HEK293 (cell line): ENCODE measurements at regions not wholly inside any gene's neighbourhood (a gene's known extent, or its start where the extent isn't known, plus 50 kb on each side); places are given as distances from the start of the nearest gene placed in this dataset.

Source experiments
- CTCF ChIA-PET: fragments of 350-600 bp; formaldehyde crosslinking; extraction: SDS; loops from one replicate; lab custom pipeline; 2021; ENCODE audit warnings: antibody characterized with exemption; lab: Yijun Ruan, JAX
- POLR2A ChIA-PET: fragments of 300-600 bp; formaldehyde crosslinking; extraction: SDS; loops from one replicate; lab custom pipeline; 2020; ENCODE audit warnings: antibody characterized with exemption, inconsistent platforms; lab: Yijun Ruan, JAX
- H3K27ac ChIP-seq: fragments of 200-500 bp; sonication (Bioruptor generic); 2 replicates; pipeline ENCODE4 v1.5.1; 2014; ENCODE audit warnings: low read depth, low read length, control low read depth, inconsistent platforms; ENCODE audit errors: extremely low read depth
- H3K36me3 ChIP-seq, 2 experiments: fragments of 200-500 bp in 1 of 2; sonication (Bioruptor generic) in 1 of 2; 1 replicate in 1 of 2; 2 replicates in 1 of 2; pipeline ENCODE4 v1.5.1; 2014 to 2017; ENCODE audit warnings: inconsistent platforms in 2 of 2, low read length in 2 of 2; ENCODE audit not compliant: control insufficient read depth in 2 of 2, insufficient read depth in 1 of 2
- H3K4me1 ChIP-seq: fragments of 200-500 bp; sonication (Bioruptor generic); 2 replicates; pipeline ENCODE4 v1.5.1; 2014; ENCODE audit warnings: mild to moderate bottlenecking, low read length, inconsistent platforms; ENCODE audit not compliant: control insufficient read depth, insufficient read depth
- H3K4me3 ChIP-seq: 2 replicates; pipeline ENCODE4 v1.5.1; 2011; ENCODE audit warnings: low read depth, mild to moderate bottlenecking, control low read depth, low read length, moderate library complexity
- H3K9me3 ChIP-seq: fragments of 200-500 bp; sonication (Bioruptor generic); 2 replicates; pipeline ENCODE4 v1.5.1; 2014; ENCODE audit warnings: low read depth, low read length, inconsistent platforms; ENCODE audit not compliant: control insufficient read depth, insufficient read depth
- IKZF3 ChIP-seq: fragments of 450-650 bp; IDR thresholded peaks from 2 replicates; pipeline ENCODE4 v1.5.0; 2018; ENCODE audit warnings: missing biosample characterization, mild to moderate bottlenecking, missing genetic modification characterization, moderate library complexity
- PATZ1 ChIP-seq: fragments of 450-650 bp; formaldehyde crosslinking; IDR thresholded peaks from 2 replicates; pipeline ENCODE4 v1.5.1; 2016; ENCODE audit warnings: missing biosample characterization, missing genetic modification characterization
- REPIN1 ChIP-seq: fragments of 450-650 bp; formaldehyde crosslinking; IDR thresholded peaks from 2 replicates; pipeline ENCODE4 v1.5.1; 2017; ENCODE audit warnings: missing biosample characterization, missing genetic modification characterization, low read depth
- ZEB2 ChIP-seq: fragments of 450-650 bp; formaldehyde crosslinking; IDR thresholded peaks from 2 replicates; pipeline ENCODE4 v1.5.1; 2016; ENCODE audit warnings: missing biosample characterization, missing genetic modification characterization
- ZFP69B ChIP-seq: fragments of 450-650 bp; formaldehyde crosslinking; IDR thresholded peaks from 2 replicates; pipeline ENCODE4 v1.5.1; 2016; ENCODE audit warnings: missing biosample characterization, missing genetic modification characterization
- ZNF10 ChIP-seq: fragments of 450-650 bp; formaldehyde crosslinking; IDR thresholded peaks from 2 replicates; pipeline ENCODE4 v1.5.1; 2017; ENCODE audit warnings: missing biosample characterization, missing genetic modification characterization
- ZNF121 ChIP-seq: fragments of 450-650 bp; formaldehyde crosslinking; IDR thresholded peaks from 2 replicates; pipeline ENCODE4 v1.5.1; 2016; ENCODE audit warnings: missing biosample characterization, missing genetic modification characterization
- ZNF157 ChIP-seq: fragments of 450-650 bp; formaldehyde crosslinking; IDR thresholded peaks from 2 replicates; pipeline ENCODE4 v1.5.1; 2016; ENCODE audit warnings: missing biosample characterization, missing genetic modification characterization
- ZNF221 ChIP-seq: fragments of 450-650 bp; formaldehyde crosslinking; IDR thresholded peaks from 2 replicates; pipeline ENCODE4 v1.5.1; 2017; ENCODE audit warnings: missing biosample characterization, missing genetic modification characterization, borderline replicate concordance
- ZNF366 ChIP-seq: fragments of 450-650 bp; formaldehyde crosslinking; conservative IDR thresholded peaks from 2 replicates; pipeline ENCODE4 v1.5.1; 2016; ENCODE audit warnings: missing biosample characterization, missing genetic modification characterization
- ZNF37A ChIP-seq: fragments of 450-650 bp; IDR thresholded peaks from 2 replicates; pipeline ENCODE4 v1.5.1; 2018; ENCODE audit warnings: missing biosample characterization, missing genetic modification characterization
- ZNF521 ChIP-seq: fragments of 450-650 bp; formaldehyde crosslinking; IDR thresholded peaks from 2 replicates; pipeline ENCODE4 v1.5.1; 2017; ENCODE audit warnings: missing biosample characterization, mild to moderate bottlenecking, missing genetic modification characterization
- ZNF624 ChIP-seq: fragments of 450-650 bp; formaldehyde crosslinking; IDR thresholded peaks from 2 replicates; pipeline ENCODE4 v1.5.1; 2017; ENCODE audit warnings: missing biosample characterization, missing genetic modification characterization
- ZNF658 ChIP-seq: fragments of 450-650 bp; formaldehyde crosslinking; IDR thresholded peaks from 2 replicates; pipeline ENCODE4; 2016; ENCODE audit warnings: missing biosample characterization, missing genetic modification characterization
- ZNF76 ChIP-seq: fragments of 450-650 bp; formaldehyde crosslinking; IDR thresholded peaks from 2 replicates; pipeline ENCODE4; 2016; ENCODE audit warnings: low read depth, missing biosample characterization, missing genetic modification characterization, borderline replicate concordance
- ZNF791 ChIP-seq: fragments of 450-650 bp; formaldehyde crosslinking; IDR thresholded peaks from 2 replicates; pipeline ENCODE4 v1.5.1; 2016; ENCODE audit warnings: missing biosample characterization, missing genetic modification characterization
- TF ChIP-seq, protein P1 (sequence below): fragments of 450-650 bp; formaldehyde crosslinking; IDR thresholded peaks from 2 replicates; pipeline ENCODE4 v1.5.1; 2016; ENCODE audit warnings: missing biosample characterization, missing genetic modification characterization

DNA sequence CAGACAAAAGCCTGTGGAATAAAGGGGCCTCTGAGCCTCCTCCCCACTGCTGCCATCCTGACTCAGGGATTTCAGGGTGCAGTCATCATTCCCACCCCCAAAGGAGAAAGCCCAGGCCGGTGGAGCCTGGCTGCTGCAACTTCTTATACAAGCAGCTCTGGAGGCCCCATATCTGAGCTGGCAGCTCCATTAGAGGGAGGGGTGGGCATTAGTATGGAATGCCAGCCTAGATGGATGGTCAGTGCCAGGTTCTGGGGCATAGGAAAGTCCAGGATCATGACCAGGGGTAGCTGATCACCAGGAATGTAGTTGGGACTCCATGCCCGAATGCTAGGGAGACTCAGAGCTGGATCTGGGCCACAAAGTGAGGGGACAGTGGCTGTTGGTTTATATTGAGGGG is 581.0 kb downstream of the KCNJ18 start (continued):
- TF ChIP-seq, protein P1, sequence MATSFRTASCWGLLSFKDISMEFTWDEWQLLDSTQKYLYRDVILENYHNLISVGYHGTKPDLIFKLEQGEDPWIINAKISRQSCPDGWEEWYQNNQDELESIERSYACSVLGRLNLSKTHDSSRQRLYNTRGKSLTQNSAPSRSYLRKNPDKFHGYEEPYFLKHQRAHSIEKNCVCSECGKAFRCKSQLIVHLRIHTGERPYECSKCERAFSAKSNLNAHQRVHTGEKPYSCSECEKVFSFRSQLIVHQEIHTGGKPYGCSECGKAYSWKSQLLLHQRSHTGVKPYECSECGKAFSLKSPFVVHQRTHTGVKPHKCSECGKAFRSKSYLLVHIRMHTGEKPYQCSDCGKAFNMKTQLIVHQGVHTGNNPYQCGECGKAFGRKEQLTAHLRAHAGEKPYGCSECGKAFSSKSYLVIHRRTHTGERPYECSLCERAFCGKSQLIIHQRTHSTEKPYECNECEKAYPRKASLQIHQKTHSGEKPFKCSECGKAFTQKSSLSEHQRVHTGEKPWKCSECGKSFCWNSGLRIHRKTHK (tag by site-specific recombination) = no peak

- CTCF ChIA-PET = no interaction called here
- H3K9me3 ChIP-seq = no peaks in the 10 kb centered on the region
- H3K36me3 ChIP-seq = no peaks in the 10 kb centered on the region
- H3K4me1 ChIP-seq = no peaks in the 10 kb centered on the region
- no peak overlapping the region for H3K27ac ChIP-seq
- POLR2A ChIA-PET = no interaction called here
- no peak for TF ChIP-seq ZNF791 (tag by site-specific recombination)
- no peak for TF ChIP-seq ZNF658 (tag by site-specific recombination)
- TF ChIP-seq ZNF521 (tag by site-specific recombination) = no peak
- TF ChIP-seq ZNF157 (tag by site-specific recombination) = no peak
- TF ChIP-seq ZFP69B (tag by site-specific recombination) = no peak
- TF ChIP-seq ZEB2 (tag by site-specific recombination) = no peak
- TF ChIP-seq, all 188 proteins: peak for 0
- no peak overlapping the region for H3K4me3 ChIP-seq
Observed at GRCh38 chr17:22277595-22277994, 585.3 kb downstream of the KCNJ18 start.

GRCh38 chr17:22278302-22279275 is 586.3 kb downstream of the KCNJ18 start:
- POLR2A ChIA-PET = no interaction called here
- Histone ChIP-seq H3K4me1 (no peaks in the 10 kb centered on the region), H3K36me3 (no peaks in the 10 kb centered on the region), H3K27ac (no peak overlapping the region), H3K9me3 (no peaks in the 10 kb centered on the region), H3K4me3 (no peak overlapping the region)
- CTCF ChIA-PET = interaction anchor here (1.2 kb wide), 1 partner anchor 10 kb away, joined by 4 read pairs; no protein-coding TSS in a partner anchor
- no peak for TF ChIP-seq ZNF121 (tag by site-specific recombination)
- no peak for TF ChIP-seq REPIN1 (tag by site-specific recombination)
- no peak for TF ChIP-seq ZNF76
- TF ChIP-seq ZNF366 (tag by site-specific recombination) = no peak
- TF ChIP-seq IKZF3 (tag by site-specific recombination) = no peak
- TF ChIP-seq ZNF221 (tag by site-specific recombination) = no peak
- no peak for TF ChIP-seq ZNF10 (tag by site-specific recombination)
- TF ChIP-seq PATZ1 = no peak
- no peak for TF ChIP-seq ZNF624 (tag by site-specific recombination)
- TF ChIP-seq ZNF37A = no peak
